Stomach (tissue), 8 donors: ENCODE measurements at regions not wholly inside any gene's neighbourhood (a gene's known extent, or its start where the extent isn't known, plus 50 kb on each side); places are given as distances from the start of the nearest gene placed in this dataset.
"Not testable (repeated sequence)": the region's sequence is repeated elsewhere in the genome, so short reads cannot be mapped to it uniquely, and the experiment has no call there.

ENCODE experiments used
- DNase-seq, 2 donors: peaks; one replicate each; pipeline versions ENCODE4 v3.0.0 to v3.0.0-alpha.2; 2013 to 2019
- H3K27ac ChIP-seq, 5 donors: fragments of 200-600 bp in 4 of 5; sonication (generic) in 4 of 5; one replicate each; pipeline ENCODE4 v1.5.1; 2013 to 2019; ENCODE audit warnings: mild to moderate bottlenecking in 1 of 5, moderate library complexity in 1 of 5
- H3K27me3 ChIP-seq, 3 donors: fragments of 200-600 bp; sonication (generic); one replicate each; pipeline ENCODE4 v1.5.1; 2017 to 2019; ENCODE audit warnings: mixed run types in 1 of 3
- H3K36me3 ChIP-seq, 4 donors: fragments of 200-600 bp; sonication (generic); 1 replicate in 3 of 4; 2 replicates in 1 of 4; pipeline ENCODE4 v1.5.1; 2016 to 2019
- H3K4me1 ChIP-seq, 4 donors: fragments of 200-600 bp; sonication (generic); one replicate each; pipeline ENCODE4 v1.5.1; 2016 to 2019
- H3K4me3 ChIP-seq, 4 donors: fragments of 200-600 bp; sonication (generic) in 3 of 4; one replicate each; pipeline ENCODE4 v1.5.1; 2016 to 2019; ENCODE audit warnings: mild to moderate bottlenecking in 1 of 4
- H3K9me3 ChIP-seq, 4 donors: fragments of 200-600 bp; sonication (generic); one replicate each; pipeline ENCODE4 v1.5.1; 2016 to 2019
- WGBS, 5 donors: extraction: QIAGEN DNeasy Blood & Tissue Kit in 3 of 5; methylation state at CpG; one replicate each; pipeline versions ENCODE4 v1.1.5 to v1.1.7; 2013 to 2018; 5-methylcytosine and 5-hydroxymethylcytosine counted together
- intact Hi-C: fragments of 100-400 bp; cut with DNase I; formaldehyde crosslinking; loops from one replicate; pipeline ENCODE4 v1.15.1; 2023; ENCODE audit warnings: low total_unique reads
- donor health status: healthy with polysubstance abuse.
- donor health status: Bipolar disorder and iron deficiency.
- donor health status: healthy.

DNA sequence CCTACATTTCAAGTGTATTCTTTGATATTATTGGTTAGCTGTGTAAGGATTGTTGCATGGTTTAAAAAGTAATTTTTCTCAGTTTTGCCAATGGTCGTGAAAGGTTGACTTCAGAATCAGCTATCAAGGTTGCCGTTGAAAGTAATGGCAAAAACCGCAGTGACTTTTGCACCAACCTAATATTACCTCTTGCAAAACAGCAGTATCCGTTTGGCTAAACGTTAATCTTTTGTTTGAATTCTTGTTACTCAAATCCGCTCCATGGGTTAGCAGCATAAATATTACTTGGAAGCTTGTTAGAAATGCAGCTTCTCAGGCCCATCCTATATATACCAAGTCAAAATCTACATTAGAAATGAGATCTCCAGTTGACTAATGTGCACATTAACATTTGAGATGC, 141.6 kb upstream of the PRSS12 start:
- H3K27me3 ChIP-seq, DNase-seq, intact Hi-C loops, H3K4me3 ChIP-seq, H3K9me3 ChIP-seq, H3K4me1 ChIP-seq, H3K36me3 ChIP-seq, H3K27ac ChIP-seq: not testable (repeated sequence)
- WGBS, 5 donors = 80 to 93% (median 83%) methylated on average over 6 of the region's 6 CpGs

DNA sequence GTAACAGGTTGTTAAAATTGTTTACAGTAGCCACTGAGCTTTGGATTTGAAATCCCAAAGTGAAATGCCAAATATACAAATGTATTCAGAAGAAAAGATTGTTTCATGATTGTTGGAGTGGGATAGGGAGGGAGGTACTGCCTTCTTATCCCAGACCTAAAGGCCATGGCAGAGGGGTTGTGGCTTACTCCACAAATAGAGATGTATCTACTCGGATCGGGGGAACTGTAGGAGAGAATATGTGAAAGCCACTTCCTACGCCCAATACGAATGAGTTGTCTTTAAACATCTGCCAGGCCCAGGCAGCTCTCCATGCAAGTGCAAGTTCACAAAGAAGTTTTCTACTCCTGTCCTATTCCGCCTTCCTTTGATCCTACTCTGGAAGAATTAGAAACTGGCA, 150.2 kb upstream of the PRSS12 start:
- intact Hi-C loops, H3K4me1 ChIP-seq, H3K27me3 ChIP-seq, H3K9me3 ChIP-seq, H3K36me3 ChIP-seq, H3K4me3 ChIP-seq, H3K27ac ChIP-seq, DNase-seq: not testable (repeated sequence)
- WGBS, 5 donors = 76 to 90% (median 82%) methylated on average over 5 of the region's 5 CpGs

DNA sequence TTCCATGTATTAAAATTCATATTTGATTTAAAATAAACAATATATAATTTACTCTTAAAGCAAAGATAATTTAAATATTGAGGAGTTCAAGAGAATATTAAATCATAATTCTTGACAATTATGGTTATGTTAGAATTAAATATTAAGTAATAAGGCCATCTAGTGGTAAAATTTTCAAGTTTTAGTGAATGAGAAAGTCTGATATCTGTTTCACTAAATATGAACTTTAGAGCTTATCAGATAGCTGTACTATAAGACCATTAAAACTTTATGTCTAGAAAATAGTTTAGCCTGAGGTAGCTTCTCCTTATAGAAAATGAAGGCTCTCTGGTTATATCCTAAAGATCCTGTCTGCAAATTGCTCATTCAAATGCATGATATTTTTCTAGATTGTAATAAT, 152.1 kb upstream of the PRSS12 start:
- intact Hi-C loops, H3K36me3 ChIP-seq, DNase-seq, H3K27me3 ChIP-seq, H3K27ac ChIP-seq, H3K9me3 ChIP-seq, H3K4me3 ChIP-seq, H3K4me1 ChIP-seq: not testable (repeated sequence)

DNA sequence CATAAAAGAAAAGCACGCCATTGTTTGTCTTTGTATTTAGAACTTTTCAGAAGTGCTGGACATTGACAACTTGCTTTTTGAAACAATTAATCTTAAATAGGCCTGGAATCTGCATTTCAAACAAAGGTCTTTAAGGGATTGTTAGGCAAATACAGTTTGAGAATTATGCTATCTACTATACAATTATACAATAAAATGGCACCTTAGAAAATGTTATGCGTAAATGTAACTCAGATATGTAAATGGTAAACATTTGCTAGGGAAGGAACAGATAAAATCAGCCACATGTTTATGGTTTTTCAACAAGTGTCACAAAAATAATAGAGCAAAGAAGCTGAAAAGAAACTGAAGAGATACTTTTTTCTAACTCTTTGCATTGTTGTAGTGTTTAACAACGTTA, 152.7 kb upstream of the PRSS12 start:
- DNase-seq, H3K36me3 ChIP-seq, H3K9me3 ChIP-seq, H3K27ac ChIP-seq, H3K4me1 ChIP-seq, H3K27me3 ChIP-seq, intact Hi-C loops, H3K4me3 ChIP-seq: not testable (repeated sequence)
- 49 to 73% (median 58%) methylated on average over 3 of the region's 3 CpGs for WGBS, 5 donors

DNA sequence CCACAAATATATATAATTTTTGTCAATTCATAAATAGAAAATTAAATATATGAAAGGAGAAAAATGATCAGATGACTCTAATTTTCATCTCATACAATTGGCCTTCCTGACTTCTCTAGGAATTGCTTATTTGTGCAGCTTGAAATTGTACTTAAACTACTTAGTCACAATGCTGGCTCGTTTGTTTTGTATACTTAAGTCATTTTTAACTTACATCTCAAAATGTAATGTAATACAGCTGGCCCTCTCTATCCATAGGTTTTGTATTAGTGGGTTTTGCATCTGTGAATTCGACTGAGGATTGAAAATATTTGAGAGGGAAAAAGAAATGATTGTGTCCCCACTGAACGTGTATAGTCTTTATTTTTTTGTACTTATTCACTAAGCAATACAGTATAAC, 160.1 kb upstream of the PRSS12 start:
- H3K4me1 ChIP-seq, H3K9me3 ChIP-seq, H3K36me3 ChIP-seq, intact Hi-C loops, DNase-seq, H3K27ac ChIP-seq, H3K27me3 ChIP-seq, H3K4me3 ChIP-seq: not testable (repeated sequence)
- 43 to 56% (median 46%) methylated on average over 3 of the region's 3 CpGs for WGBS, 5 donors

DNA sequence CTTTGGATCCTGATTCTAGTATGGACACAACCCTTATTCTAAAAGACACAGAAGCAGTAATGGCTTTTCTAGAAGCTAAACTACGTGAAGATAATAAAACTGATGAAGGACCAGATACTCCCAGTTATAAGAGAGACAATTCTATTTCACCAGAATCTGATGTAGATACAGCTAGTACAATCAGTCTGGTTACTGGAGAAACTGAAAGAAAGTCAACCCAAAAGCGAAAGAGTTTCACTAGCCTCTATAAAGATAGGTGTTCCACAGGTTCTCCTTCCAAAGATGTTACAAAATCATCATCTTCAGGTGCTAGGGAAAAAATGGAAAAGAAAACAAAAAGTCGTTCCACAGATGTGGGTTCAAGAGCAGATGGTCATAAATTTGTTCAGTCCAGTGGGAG, 161.5 kb upstream of the PRSS12 start:
- H3K36me3 ChIP-seq, DNase-seq, H3K9me3 ChIP-seq, intact Hi-C loops, H3K4me1 ChIP-seq, H3K27me3 ChIP-seq, H3K27ac ChIP-seq, H3K4me3 ChIP-seq: not testable (repeated sequence)
- 80 to 100% (median 90%) methylated on average over 1 to 2 of the region's 3 CpGs for WGBS, 5 donors

DNA sequence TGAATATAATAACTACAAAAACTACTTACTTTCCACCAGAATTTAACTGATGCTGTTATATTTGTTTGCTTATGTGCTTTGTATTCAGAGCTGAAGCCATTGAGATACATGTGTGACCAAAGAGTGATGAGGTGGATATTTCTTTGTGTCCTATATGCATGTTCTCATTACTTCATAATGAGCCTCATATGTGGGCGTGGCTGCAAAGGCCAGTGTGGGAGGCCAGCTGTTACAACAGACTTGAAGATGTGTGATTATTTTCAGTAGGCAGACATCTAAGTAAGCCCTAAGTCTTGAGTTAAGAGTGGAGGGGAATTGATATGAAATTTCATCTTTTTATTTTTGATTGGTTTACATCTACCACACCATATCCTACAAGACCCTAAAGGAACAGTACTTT, 163.3 kb upstream of the PRSS12 start:
- DNase-seq, H3K27me3 ChIP-seq, H3K4me1 ChIP-seq, H3K9me3 ChIP-seq, H3K4me3 ChIP-seq, intact Hi-C loops, H3K36me3 ChIP-seq, H3K27ac ChIP-seq: not testable (repeated sequence)
- WGBS, 5 donors = 34 to 81% (median 45%) methylated on average over 1 of the region's 1 CpG

DNA sequence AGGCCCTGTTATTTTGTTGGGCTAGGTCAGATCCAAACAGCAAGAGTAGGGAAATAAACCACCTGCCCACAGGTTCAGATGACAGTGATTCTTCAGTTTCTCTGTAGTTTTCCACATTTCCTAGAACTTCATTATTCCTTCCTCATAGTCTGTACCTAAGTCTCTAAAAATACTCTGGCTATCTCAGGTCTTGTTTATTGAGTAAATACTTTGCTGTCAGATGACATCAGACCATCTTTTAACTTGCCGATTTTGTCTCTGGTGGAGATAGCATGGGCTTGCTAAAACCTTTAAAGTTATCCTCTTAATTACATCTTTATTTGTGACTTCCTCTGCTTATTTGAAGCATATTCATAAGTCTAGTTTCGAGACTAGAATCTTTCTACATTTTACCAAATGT, 155.1 kb upstream of the METTL14 start:
- H3K4me1 ChIP-seq, H3K4me3 ChIP-seq, H3K27me3 ChIP-seq, H3K27ac ChIP-seq, H3K36me3 ChIP-seq, DNase-seq, H3K9me3 ChIP-seq, intact Hi-C loops: not testable (repeated sequence)
- 47 to 69% (median 52%) methylated on average over 2 of the region's 2 CpGs for WGBS, 5 donors

DNA sequence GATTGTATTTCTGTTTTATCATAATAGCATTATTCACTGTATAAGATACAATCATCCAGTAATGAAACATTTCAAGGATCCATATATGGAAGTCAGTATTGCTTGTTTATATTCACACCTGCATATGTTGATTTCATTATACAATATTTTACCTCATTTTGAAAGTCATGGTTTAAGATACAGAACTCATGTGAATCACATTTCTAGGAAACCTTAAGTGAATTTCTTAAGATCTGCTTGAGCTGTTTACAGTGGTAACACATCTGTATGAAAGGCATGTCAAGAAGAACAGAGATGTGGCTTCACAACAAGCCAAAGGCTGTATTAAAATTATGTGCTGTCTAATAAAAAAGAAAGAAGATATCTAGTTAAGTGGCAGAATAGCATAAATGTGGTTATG, 153.2 kb upstream of the METTL14 start:
- H3K4me1 ChIP-seq = not testable (repeated sequence)

DNA sequence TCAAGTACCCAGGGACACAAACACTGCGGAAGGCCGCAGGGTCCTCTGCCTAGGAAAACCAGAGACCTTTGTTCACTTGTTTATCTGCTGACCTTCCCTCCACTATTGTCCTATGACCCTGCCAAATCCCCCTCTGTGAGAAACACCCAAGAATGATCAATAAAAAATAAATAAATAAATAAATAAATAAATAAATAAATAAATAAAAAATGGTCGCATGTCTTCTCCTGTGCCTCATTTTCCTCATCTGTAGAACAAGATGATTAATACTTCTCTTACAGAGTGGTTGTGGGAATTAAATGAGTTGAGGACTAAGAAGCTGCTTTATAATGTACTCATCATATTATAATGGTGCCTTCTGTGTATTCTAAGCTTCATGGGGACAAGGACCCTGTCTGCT, 149.4 kb upstream of the METTL14 start:
- H3K27ac ChIP-seq, H3K27me3 ChIP-seq, H3K4me1 ChIP-seq, DNase-seq, H3K4me3 ChIP-seq, H3K9me3 ChIP-seq, intact Hi-C loops, H3K36me3 ChIP-seq: not testable (repeated sequence)
- WGBS, 5 donors = 82 to 91% (median 85%) methylated on average over 3 of the region's 3 CpGs

More for the DNA sequence above, 153.2 kb upstream of the METTL14 start:
- H3K36me3 ChIP-seq, DNase-seq, H3K4me3 ChIP-seq, intact Hi-C loops, H3K27ac ChIP-seq, H3K9me3 ChIP-seq, H3K27me3 ChIP-seq: not testable (repeated sequence)
